Activated CD4-positive, alpha-beta T cell treated with anti-CD3 and anti-CD28 coated beads for 4 hours (primary cell): ENCODE measurements at regions not wholly inside any gene's neighbourhood (a gene's known extent, or its start where the extent isn't known, plus 50 kb on each side); places are given as distances from the start of the nearest gene placed in this dataset.
"Not testable (repeated sequence)": the region's sequence is repeated elsewhere in the genome, so short reads cannot be mapped to it uniquely, and the experiment has no call there.

Experiments
- DNase-seq, 2 donors: peaks; one replicate each; pipeline ENCODE4 v3.0.0-alpha.2; 2020

GRCh38 chr7:52243685-52244084, 791.7 kb upstream of the POM121L12 start:
- DNase-seq, result no peak

- no peak for DNase-seq
These were observed 802.2 kb upstream of the POM121L12 start for GRCh38 chr7:52233248-52233647.

- DNase-seq, result no peak
These were observed 823.5 kb upstream of the POM121L12 start for GRCh38 chr7:52211930-52212329.

- DNase-seq, result no peak
These were observed 825.8 kb upstream of the POM121L12 start for GRCh38 chr7:52209614-52210013.

DNA sequence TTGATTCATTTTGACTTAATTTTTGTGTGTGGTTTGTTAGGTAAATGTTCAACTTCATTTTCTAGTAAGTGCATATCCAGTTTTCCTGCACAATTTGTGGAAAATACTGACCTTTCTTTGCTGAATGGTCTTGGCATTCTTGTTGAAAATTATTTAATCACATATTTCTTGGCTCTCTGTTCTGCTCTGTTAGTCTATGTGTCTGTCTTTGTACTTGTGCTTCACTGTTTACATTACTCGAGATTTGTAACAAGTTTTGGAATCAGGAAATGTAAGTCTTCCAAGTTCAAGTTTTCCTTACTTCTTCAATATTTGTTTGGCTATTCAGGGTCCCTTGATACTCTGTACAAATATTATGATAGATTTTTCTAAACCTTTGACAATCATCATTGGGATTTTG, 838.2 kb upstream of the POM121L12 start:
- no peak for DNase-seq

GRCh38 chr7:52195664-52196063, 839.8 kb upstream of the POM121L12 start:
- DNase-seq, result no peak

- no peak for DNase-seq
These were observed 846.2 kb upstream of the POM121L12 start for GRCh38 chr7:52189153-52189778.

DNA sequence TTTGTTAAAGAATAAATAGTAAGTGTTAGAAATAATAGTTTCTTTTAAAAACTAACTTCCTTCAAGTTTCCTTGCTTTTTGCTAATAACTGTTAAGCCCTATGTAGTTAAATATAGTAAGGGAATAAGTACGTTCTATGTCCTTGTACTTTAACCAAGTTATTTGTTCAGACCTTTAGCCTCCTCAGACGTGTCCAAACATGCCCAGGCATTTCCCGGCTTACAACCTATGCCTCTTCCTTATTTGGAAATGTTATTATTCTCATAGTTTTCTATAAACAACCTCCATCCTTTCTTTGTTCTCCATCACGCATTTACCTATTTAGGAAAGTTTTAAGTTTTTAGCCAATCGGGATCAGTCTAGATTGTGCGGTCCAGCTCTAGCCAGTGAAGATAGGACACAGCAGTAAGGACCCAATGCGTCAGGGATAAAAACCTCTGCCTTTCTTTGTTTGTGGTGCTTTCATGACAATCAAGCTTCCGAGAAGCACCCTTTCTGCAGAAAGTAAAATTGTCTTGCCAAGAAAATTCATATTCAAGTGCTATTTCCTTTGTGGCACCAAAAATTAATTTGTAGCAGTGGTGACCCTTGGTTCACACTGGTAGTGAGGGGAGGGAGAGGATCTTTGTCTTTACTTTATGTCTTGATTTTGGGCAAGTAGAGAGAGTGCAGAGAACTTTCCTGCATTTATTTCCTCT, 851.3 kb upstream of the POM121L12 start:
- DNase-seq, result no peak

DNA sequence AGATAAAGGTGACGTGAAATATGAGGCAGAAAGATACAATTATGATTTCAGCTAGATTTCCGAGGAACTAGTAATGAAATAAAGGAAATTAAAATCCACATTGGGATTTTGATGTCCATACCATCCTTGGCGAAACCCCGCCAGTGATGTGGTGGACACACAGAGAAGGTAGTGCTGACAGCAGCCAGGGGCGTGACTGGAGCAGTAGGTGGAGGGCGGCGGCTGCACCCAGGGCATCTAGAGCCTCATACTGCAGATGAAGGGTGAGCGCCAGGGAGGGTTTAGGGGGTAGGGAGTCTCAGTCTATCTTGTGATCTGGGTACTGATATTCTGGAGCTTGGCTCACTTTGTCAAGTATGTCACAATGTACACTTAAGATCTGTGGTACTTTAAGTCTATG, 855.5 kb upstream of the POM121L12 start:
- DNase-seq, result no peak

- no peak for DNase-seq
These were observed 851.5 kb upstream of the COBL start for GRCh38 chr7:52168085-52168484.

DNA sequence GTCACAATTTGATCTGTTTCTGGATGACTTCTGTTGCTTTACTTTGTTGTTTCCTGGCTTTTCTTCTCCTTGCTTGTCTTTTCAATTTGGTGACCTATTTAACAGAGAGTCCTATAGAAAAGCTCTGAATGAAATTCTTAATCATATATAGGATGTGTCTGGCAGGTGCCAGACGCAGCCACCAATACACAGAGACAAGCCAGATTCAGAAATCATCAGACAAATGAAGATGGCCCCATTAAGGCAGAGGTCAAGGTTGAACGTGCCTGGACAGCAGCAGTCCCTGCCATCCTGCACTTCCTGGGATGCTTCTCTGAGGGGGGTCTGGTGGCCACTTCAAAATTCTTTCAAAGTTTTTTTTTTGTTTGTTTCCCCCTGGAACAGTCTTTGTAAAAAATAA, 846.7 kb upstream of the COBL start:
- DNase-seq, result no peak

DNA sequence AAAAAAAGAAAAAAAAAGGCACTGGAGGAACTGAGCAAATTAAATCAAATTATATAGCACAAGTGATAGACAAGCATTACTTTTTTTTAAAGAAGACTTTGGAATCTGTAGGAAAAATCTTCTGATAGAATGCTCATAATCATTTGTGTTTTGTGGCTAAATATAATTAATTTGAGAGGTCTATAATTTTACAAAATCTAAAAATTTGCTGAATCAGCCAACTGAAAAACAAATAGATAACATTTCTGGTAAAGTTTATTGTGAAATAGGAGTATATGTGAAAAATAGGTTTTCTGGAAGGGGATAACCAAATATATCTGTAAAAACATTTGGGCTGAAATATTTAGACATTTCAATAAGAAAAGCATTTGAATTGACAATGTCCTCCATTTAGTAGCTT, 844.9 kb upstream of the COBL start:
- DNase-seq, result no peak

DNA sequence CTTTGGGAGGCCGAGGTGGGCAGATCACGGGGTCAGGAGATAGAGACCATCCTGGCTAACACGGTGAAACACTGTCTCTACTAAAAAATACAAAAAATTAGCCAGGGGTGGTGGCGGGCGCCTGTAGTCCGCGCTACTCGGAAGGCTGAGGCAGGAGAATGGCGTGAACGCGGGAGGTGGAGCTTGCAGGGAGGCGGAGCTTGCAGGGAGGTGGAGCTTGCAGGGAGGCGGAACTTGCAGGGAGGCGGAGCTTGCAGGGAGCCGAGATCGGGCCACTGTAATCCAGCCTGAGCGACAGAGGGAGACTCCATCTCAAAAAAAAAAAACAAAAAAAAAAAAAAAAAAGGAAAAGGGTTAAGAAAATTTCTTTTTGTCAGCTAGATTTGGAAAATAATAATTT, 842.8 kb upstream of the COBL start:
- not testable (repeated sequence) for DNase-seq

GRCh38 chr7:52154382-52154781, 837.8 kb upstream of the COBL start:
- no peak for DNase-seq

DNA sequence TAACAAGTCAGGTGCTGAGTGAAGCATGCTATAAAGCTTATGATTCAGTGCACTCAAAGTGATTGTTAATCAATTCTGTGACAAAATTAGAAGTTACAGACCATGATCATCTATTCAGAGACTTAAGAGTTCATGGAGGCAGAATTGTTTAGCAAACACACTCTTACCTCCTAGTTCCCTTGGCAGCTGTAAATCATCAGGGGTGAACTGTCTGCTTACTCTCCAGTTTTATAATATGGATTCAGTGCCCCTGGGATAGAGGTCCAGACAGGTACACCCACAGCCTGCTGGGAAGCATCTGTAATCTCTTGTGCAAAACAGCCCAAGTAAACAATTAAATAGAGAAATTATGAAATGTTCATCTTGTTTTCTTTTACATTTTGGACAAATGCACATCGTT, 835.0 kb upstream of the COBL start:
- no peak for DNase-seq

GRCh38 chr7:52150952-52151351, 834.3 kb upstream of the COBL start:
- no peak for DNase-seq

- DNase-seq, result no peak
These were observed 830.4 kb upstream of the COBL start for GRCh38 chr7:52146871-52147634.

GRCh38 chr7:52143219-52143618, 826.6 kb upstream of the COBL start:
- DNase-seq, result no peak

DNA sequence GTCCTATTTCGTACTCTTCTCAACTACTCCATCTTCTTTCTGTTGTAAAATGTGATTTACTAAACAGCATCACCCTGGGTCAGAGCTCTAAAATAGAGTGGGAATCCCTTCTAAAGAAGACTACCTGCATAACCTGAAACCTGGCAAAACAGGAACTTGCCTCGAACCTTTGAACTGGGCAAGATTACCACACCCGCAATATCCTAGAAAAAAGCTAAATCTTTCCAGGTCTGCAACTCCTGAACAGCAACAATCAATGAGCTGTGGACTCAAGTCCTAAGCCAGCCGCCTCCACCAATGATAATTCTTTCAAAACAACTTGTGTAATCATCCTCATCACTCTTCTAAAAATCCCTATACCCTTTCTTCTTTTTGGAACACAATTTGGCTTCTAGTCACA, 824.2 kb upstream of the COBL start:
- DNase-seq, result no peak

DNA sequence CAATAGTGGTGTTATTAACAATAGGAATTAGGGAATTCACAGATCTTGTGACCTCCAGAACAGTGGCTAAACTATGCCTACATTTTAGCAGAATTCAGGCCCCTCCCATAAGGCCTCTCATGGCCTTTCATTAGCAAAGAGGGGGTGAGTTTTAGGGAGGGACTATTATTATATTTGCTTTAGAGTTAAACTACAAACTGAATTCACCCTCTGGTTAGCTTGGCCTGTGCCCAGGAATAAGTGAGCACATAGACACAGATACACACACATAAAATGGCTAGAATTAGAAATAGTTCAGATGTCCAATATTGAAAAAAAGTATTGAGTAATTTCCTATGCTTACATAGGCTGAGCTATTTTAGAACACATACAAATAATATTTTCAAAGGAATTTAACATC, 818.8 kb upstream of the COBL start:
- no peak for DNase-seq

GRCh38 chr7:52129278-52129677, 812.7 kb upstream of the COBL start:
- no peak for DNase-seq

DNA sequence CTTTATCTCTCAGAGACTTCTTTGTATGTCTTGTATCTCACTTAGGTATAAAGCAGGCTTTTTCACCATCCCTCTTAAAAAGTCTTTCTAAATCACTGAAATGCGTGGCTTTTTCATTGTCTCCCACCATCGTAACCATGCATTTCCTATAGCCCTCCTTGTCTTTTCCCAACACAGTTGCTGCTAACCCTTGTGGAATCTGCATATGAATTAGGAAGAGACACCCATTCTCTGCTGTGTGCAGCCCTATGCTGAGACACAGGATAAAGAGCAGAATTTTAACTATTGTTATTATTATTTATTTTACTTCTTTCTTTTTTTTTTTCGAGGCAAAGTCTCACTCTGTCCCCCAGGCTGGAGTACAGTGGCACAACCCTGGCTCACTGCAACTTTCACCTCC, 804.3 kb upstream of the COBL start:
- no peak for DNase-seq

GRCh38 chr7:52119537-52119936, 802.9 kb upstream of the COBL start:
- no peak for DNase-seq

GRCh38 chr7:52114509-52114908, 797.9 kb upstream of the COBL start:
- DNase-seq, result no peak
